WTC11 (cell line): ENCODE measurements at regions not wholly inside any gene's neighbourhood (a gene's known extent, or its start where the extent isn't known, plus 50 kb on each side); places are given as distances from the start of the nearest gene placed in this dataset.

Source experiments
- ATAC-seq: fragments of 200-7000 bp; cut with Tn5 transposase; 2 replicates; pipeline ENCODE4 v1.10.0; 2021; ENCODE audit warnings: mild to moderate bottlenecking, moderate library complexity
- CTCF ChIA-PET: fragments of 300-600 bp; sonication (Branson Sonifier 250); formaldehyde crosslinking; loops from one replicate; lab custom pipeline; 2021; ENCODE audit warnings: antibody characterized with exemption; lab: Charles Lee
- POLR2A ChIA-PET: fragments of 350-600 bp; sonication (Branson Sonifier 250); formaldehyde crosslinking; loops from one replicate; lab custom pipeline; 2021; ENCODE audit warnings: antibody characterized with exemption; lab: Charles Lee
- DNase-seq: peaks from one replicate; pipeline ENCODE4 v3.0.0; 2021; ENCODE audit warnings: low spot score
- H3K27ac Mint-ChIP-seq: 2 replicates; pipeline ENCODE4 v1.8.0; 2021; ENCODE audit warnings: mixed read lengths
- H3K27me3 Mint-ChIP-seq: 2 replicates; pipeline ENCODE4 v1.8.0; 2021; ENCODE audit warnings: low read depth, mild to moderate bottlenecking, moderate library complexity, mixed read lengths
- H3K36me3 Mint-ChIP-seq: 2 replicates; pipeline ENCODE4 v1.8.0; 2021; ENCODE audit warnings: mixed read lengths
- H3K4me1 Mint-ChIP-seq: 2 replicates; pipeline ENCODE4 v1.8.0; 2022; ENCODE audit warnings: mixed read lengths
- H3K4me3 Mint-ChIP-seq: 2 replicates; pipeline ENCODE4 v1.8.0; 2021; ENCODE audit warnings: mild to moderate bottlenecking, moderate library complexity, mixed read lengths
- H3K9me3 Mint-ChIP-seq: 2 replicates; pipeline ENCODE4 v1.8.0; 2021; ENCODE audit warnings: mixed read lengths
- ATF2 ChIP-seq: sonication (generic); formaldehyde crosslinking; IDR thresholded peaks from 2 replicates; pipeline ENCODE4 v1.8.1; 2022; ENCODE audit warnings: low read depth, missing genetic modification reagents, borderline replicate concordance
- ELF4 ChIP-seq: sonication (generic); formaldehyde crosslinking; IDR thresholded peaks from 2 replicates; pipeline ENCODE4 v1.8.1; 2022; ENCODE audit warnings: low read depth, mild to moderate bottlenecking, moderate library complexity, missing genetic modification reagents
- ESRRA ChIP-seq: sonication (generic); formaldehyde crosslinking; IDR thresholded peaks from 2 replicates; pipeline ENCODE4 v1.8.1; 2022; ENCODE audit warnings: mild to moderate bottlenecking, missing genetic modification reagents, borderline replicate concordance
- GRHL2 ChIP-seq: fragments of 250-450 bp; sonication (Bioruptor Pico); IDR thresholded peaks from 2 replicates; pipeline ENCODE4 v1.8.0; 2022; ENCODE audit warnings: mild to moderate bottlenecking, moderate library complexity; ENCODE audit not compliant: insufficient replicate concordance, severe bottlenecking
- GTF2I ChIP-seq: fragments of 250-450 bp; sonication (Bioruptor Pico); conservative IDR thresholded peaks from 2 replicates; pipeline ENCODE4 v1.4.0; 2021; ENCODE audit warnings: mild to moderate bottlenecking
- JAZF1 ChIP-seq: fragments of 250-450 bp; sonication (Bioruptor Pico); IDR thresholded peaks from 2 replicates; pipeline ENCODE4 v1.9.0; 2021; ENCODE audit warnings: moderate library complexity, mild to moderate bottlenecking, inconsistent platforms
- KAT7 ChIP-seq: sonication (generic); formaldehyde crosslinking; IDR thresholded peaks from 2 replicates; pipeline ENCODE4 v1.8.1; 2023; ENCODE audit warnings: missing genetic modification reagents, mild to moderate bottlenecking, borderline replicate concordance
- MAX ChIP-seq: sonication (generic); formaldehyde crosslinking; IDR thresholded peaks from 2 replicates; pipeline ENCODE4 v1.8.0; 2022; ENCODE audit warnings: mild to moderate bottlenecking, missing genetic modification reagents
- MYBL2 ChIP-seq: sonication (generic); formaldehyde crosslinking; IDR thresholded peaks from 2 replicates; pipeline ENCODE4 v1.8.1; 2023; ENCODE audit warnings: mild to moderate bottlenecking, moderate library complexity, missing genetic modification reagents
- NR1H2 ChIP-seq: sonication (generic); formaldehyde crosslinking; IDR thresholded peaks from 2 replicates; pipeline ENCODE4 v1.9.0; 2021; ENCODE audit warnings: mild to moderate bottlenecking, moderate library complexity, missing genetic modification reagents
- NR2C2 ChIP-seq: sonication (generic); formaldehyde crosslinking; IDR thresholded peaks from 2 replicates; pipeline ENCODE4 v1.8.0; 2022; ENCODE audit warnings: mild to moderate bottlenecking, missing genetic modification reagents
- PREB ChIP-seq: sonication (generic); formaldehyde crosslinking; IDR thresholded peaks from 2 replicates; pipeline ENCODE4 v1.8.1; 2022; ENCODE audit warnings: mild to moderate bottlenecking, missing genetic modification reagents, moderate library complexity, borderline replicate concordance
- RELA ChIP-seq: sonication (generic); formaldehyde crosslinking; IDR thresholded peaks from 2 replicates; pipeline ENCODE4 v1.8.1; 2022; ENCODE audit warnings: missing genetic modification reagents, mild to moderate bottlenecking, borderline replicate concordance
- TP53 ChIP-seq: sonication (generic); formaldehyde crosslinking; IDR thresholded peaks from 2 replicates; pipeline ENCODE4 v1.8.1; 2023; ENCODE audit warnings: mild to moderate bottlenecking, missing genetic modification reagents
- ZNF121 ChIP-seq: sonication (generic); formaldehyde crosslinking; IDR thresholded peaks from 2 replicates; pipeline ENCODE4 v1.8.0; 2023; ENCODE audit warnings: missing genetic modification reagents
- ZNF263 ChIP-seq: sonication (generic); formaldehyde crosslinking; IDR thresholded peaks from 2 replicates; pipeline ENCODE4 v1.8.1; 2022; ENCODE audit warnings: low read depth, mild to moderate bottlenecking, moderate library complexity, missing genetic modification reagents
- ZNF671 ChIP-seq: fragments of 250-450 bp; sonication (Bioruptor Pico); IDR thresholded peaks from 2 replicates; pipeline ENCODE4 v1.8.0; 2021; ENCODE audit warnings: mild to moderate bottlenecking
- ZSCAN18 ChIP-seq: fragments of 250-450 bp; sonication (Bioruptor Pico); IDR thresholded peaks from 2 replicates; pipeline ENCODE4 v2.1.2; 2022; ENCODE audit warnings: mild to moderate bottlenecking, moderate library complexity
- TF ChIP-seq, protein P1 (sequence below): sonication (generic); formaldehyde crosslinking; conservative IDR thresholded peaks from 2 replicates; pipeline ENCODE4 v1.8.1; 2023; ENCODE audit warnings: mild to moderate bottlenecking, low read depth, missing genetic modification reagents, moderate library complexity
- TF ChIP-seq, protein P2 (sequence below): sonication (generic); formaldehyde crosslinking; IDR thresholded peaks from 2 replicates; pipeline ENCODE4 v1.8.1; 2022; ENCODE audit warnings: mild to moderate bottlenecking, moderate library complexity, missing genetic modification reagents
- TF ChIP-seq, protein P3 (sequence below): fragments of 200-600 bp; IDR thresholded peaks from 2 replicates; pipeline ENCODE4 v1.8.0; 2022; ENCODE audit warnings: antibody characterized with exemption
- TF ChIP-seq, protein P4 (sequence below): sonication (generic); formaldehyde crosslinking; IDR thresholded peaks from 2 replicates; pipeline ENCODE4 v1.8.1; 2022; ENCODE audit warnings: missing genetic modification reagents, borderline replicate concordance

DNA sequence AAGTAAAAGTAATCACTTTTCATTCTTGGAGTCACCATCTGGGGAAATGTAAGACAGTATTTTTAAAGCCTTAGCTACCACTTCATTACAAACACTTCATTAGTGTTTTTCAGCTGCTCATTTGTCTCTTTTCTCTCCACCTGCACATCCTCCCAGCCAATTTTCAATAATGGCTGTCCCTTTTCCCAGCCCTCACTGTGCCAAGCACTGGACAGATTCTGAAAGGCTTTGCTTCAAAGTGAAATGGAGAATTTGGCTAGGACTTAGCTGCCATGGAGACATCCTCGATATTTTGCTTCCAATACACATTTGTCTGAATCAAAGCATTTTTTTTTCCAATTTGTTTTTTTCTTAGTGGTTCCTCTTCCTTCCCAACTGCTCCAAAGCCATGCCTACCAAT lies 272.4 kb upstream of the NRXN1 start:
- no peak for ATAC-seq

GRCh38 chr2:51301381-51301780 lies 269.4 kb upstream of the NRXN1 start:
- no peak for DNase-seq
- TF ChIP-seq ATF2 (CRISPR knock-in tag) (no peak), ZNF121 (no peak), MAX (CRISPR knock-in tag) (no peak), RELA (CRISPR knock-in tag) (no peak), ELF4 (CRISPR knock-in tag) (no peak), PREB (no peak), GRHL2 (CRISPR knock-in tag) (no peak), ZNF671 (CRISPR knock-in tag) (no peak), MYBL2 (no peak), GTF2I (CRISPR knock-in tag) (no peak), ESRRA (CRISPR knock-in tag) (no peak), ZNF263 (CRISPR knock-in tag) (no peak), NR2C2 (CRISPR knock-in tag) (no peak), ZSCAN18 (no peak), JAZF1 (no peak)
- TF ChIP-seq, protein P1, sequence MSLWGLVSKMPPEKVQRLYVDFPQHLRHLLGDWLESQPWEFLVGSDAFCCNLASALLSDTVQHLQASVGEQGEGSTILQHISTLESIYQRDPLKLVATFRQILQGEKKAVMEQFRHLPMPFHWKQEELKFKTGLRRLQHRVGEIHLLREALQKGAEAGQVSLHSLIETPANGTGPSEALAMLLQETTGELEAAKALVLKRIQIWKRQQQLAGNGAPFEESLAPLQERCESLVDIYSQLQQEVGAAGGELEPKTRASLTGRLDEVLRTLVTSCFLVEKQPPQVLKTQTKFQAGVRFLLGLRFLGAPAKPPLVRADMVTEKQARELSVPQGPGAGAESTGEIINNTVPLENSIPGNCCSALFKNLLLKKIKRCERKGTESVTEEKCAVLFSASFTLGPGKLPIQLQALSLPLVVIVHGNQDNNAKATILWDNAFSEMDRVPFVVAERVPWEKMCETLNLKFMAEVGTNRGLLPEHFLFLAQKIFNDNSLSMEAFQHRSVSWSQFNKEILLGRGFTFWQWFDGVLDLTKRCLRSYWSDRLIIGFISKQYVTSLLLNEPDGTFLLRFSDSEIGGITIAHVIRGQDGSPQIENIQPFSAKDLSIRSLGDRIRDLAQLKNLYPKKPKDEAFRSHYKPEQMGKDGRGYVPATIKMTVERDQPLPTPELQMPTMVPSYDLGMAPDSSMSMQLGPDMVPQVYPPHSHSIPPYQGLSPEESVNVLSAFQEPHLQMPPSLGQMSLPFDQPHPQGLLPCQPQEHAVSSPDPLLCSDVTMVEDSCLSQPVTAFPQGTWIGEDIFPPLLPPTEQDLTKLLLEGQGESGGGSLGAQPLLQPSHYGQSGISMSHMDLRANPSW (CRISPR knock-in tag), result no peak
- TF ChIP-seq, protein P2, sequence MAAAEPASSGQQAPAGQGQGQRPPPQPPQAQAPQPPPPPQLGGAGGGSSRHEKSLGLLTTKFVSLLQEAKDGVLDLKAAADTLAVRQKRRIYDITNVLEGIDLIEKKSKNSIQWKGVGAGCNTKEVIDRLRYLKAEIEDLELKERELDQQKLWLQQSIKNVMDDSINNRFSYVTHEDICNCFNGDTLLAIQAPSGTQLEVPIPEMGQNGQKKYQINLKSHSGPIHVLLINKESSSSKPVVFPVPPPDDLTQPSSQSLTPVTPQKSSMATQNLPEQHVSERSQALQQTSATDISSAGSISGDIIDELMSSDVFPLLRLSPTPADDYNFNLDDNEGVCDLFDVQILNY (CRISPR knock-in tag), result no peak
- Mint-ChIP-seq H3K27me3 (no peaks in the 10 kb centered on the region), H3K4me1 (peaks cover 7% of the 10 kb centered on the region), H3K36me3 (no peaks in the 10 kb centered on the region), H3K4me3 (no peak overlapping the region), H3K9me3 (no peaks in the 10 kb centered on the region), H3K27ac (no peak overlapping the region)
- ChIA-PET POLR2A (no interaction called here), CTCF (no interaction called here)
- ATAC-seq, result no peak; the same call in 1 of the 2 replicates

More for the DNA sequence above, 272.4 kb upstream of the NRXN1 start:
- TF ChIP-seq KAT7 (CRISPR knock-in tag), result no peak
- TF ChIP-seq TP53 (CRISPR knock-in tag), result no peak
- TF ChIP-seq NR1H2 (CRISPR knock-in tag), result no peak
- TF ChIP-seq, protein P3, sequence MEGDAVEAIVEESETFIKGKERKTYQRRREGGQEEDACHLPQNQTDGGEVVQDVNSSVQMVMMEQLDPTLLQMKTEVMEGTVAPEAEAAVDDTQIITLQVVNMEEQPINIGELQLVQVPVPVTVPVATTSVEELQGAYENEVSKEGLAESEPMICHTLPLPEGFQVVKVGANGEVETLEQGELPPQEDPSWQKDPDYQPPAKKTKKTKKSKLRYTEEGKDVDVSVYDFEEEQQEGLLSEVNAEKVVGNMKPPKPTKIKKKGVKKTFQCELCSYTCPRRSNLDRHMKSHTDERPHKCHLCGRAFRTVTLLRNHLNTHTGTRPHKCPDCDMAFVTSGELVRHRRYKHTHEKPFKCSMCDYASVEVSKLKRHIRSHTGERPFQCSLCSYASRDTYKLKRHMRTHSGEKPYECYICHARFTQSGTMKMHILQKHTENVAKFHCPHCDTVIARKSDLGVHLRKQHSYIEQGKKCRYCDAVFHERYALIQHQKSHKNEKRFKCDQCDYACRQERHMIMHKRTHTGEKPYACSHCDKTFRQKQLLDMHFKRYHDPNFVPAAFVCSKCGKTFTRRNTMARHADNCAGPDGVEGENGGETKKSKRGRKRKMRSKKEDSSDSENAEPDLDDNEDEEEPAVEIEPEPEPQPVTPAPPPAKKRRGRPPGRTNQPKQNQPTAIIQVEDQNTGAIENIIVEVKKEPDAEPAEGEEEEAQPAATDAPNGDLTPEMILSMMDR, result no peak
- TF ChIP-seq, protein P4, sequence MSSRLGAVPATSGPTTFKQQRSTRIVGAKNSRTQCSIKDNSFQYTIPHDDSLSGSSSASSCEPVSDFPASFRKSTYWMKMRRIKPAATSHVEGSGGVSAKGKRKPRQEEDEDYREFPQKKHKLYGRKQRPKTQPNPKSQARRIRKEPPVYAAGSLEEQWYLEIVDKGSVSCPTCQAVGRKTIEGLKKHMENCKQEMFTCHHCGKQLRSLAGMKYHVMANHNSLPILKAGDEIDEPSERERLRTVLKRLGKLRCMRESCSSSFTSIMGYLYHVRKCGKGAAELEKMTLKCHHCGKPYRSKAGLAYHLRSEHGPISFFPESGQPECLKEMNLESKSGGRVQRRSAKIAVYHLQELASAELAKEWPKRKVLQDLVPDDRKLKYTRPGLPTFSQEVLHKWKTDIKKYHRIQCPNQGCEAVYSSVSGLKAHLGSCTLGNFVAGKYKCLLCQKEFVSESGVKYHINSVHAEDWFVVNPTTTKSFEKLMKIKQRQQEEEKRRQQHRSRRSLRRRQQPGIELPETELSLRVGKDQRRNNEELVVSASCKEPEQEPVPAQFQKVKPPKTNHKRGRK (CRISPR knock-in tag), result no peak
- Mint-ChIP-seq H3K4me3 (no peak overlapping the region), H3K4me1 (peaks cover 10% of the 10 kb centered on the region), H3K36me3 (no peaks in the 10 kb centered on the region), H3K9me3 (no peaks in the 10 kb centered on the region), H3K27ac (no peak overlapping the region), H3K27me3 (no peaks in the 10 kb centered on the region)
- ChIA-PET POLR2A (no interaction called here), CTCF (no interaction called here)
- DNase-seq, result no peak
